ENCODE measurements at regions not wholly inside any gene's neighbourhood (a gene's known extent, or its start where the extent isn't known, plus 50 kb on each side); places are given as distances from the start of the nearest gene placed in this dataset.
"Not testable (repeated sequence)": the region's sequence is repeated elsewhere in the genome, so short reads cannot be mapped to it uniquely, and the experiment has no call there.

GRCh38 chr5:72587661-72588308, 80.6 kb upstream of the ZNF366 start:
- no peak for DNase-seq

GRCh38 chr5:72586788-72587530, 79.7 kb upstream of the ZNF366 start:
- no peak for DNase-seq

- no peak for DNase-seq
Observed at GRCh38 chr5:72584466-72584865, 77.3 kb upstream of the ZNF366 start.

GRCh38 chr5:72579290-72579689, 72.1 kb upstream of the ZNF366 start:
- not testable (repeated sequence) for DNase-seq

- no peak for DNase-seq
Observed at GRCh38 chr5:72572236-72572765, 65.1 kb upstream of the ZNF366 start.

- no peak for DNase-seq
Observed at GRCh38 chr5:72569408-72569944, 62.3 kb upstream of the ZNF366 start.

GRCh38 chr5:72566746-72567145, 59.5 kb upstream of the ZNF366 start:
- no peak for DNase-seq

- no peak for DNase-seq
Observed at GRCh38 chr5:72565513-72566289, 58.5 kb upstream of the ZNF366 start.

GRCh38 chr5:72562717-72563116, 55.5 kb upstream of the ZNF366 start:
- DNase-seq, result no peak

- no peak for DNase-seq
Observed at GRCh38 chr5:72561148-72561972, 54.1 kb upstream of the ZNF366 start.

- DNase-seq, result no peak
Observed at GRCh38 chr5:72559866-72560766, 52.9 kb upstream of the ZNF366 start.

- DNase-seq, result no peak
Observed at GRCh38 chr5:72558383-72558782, 51.2 kb upstream of the ZNF366 start.

GRCh38 chr5:72558046-72558336, 50.8 kb upstream of the ZNF366 start:
- no peak for DNase-seq

GRCh38 chr5:72557167-72558045, 50.2 kb upstream of the ZNF366 start:
- DNase-seq, result no peak

Data from NCI-H510A (cell line).